GM12878 (cell line): ENCODE measurements at regions not wholly inside any gene's neighbourhood (a gene's known extent, or its start where the extent isn't known, plus 50 kb on each side); places are given as distances from the start of the nearest gene placed in this dataset.

Source experiments
- CBX5 ChIP-seq: sonication (generic); IDR thresholded peaks from 2 replicates; pipeline ENCODE4 v1.6.1; 2016; ENCODE audit warnings: low read depth, moderate library complexity, mild to moderate bottlenecking, inconsistent platforms
- DPF2 ChIP-seq: fragments of 450-650 bp; IDR thresholded peaks from 2 replicates; pipeline ENCODE4 v1.6.1; 2017; ENCODE audit warnings: mild to moderate bottlenecking
- E2F4 ChIP-seq: IDR thresholded peaks from 2 replicates; pipeline ENCODE4 v1.6.1; 2012; ENCODE audit warnings: low read depth, low read length, improper control_type of control experiment
- EED ChIP-seq: sonication (generic); IDR thresholded peaks from 2 replicates; pipeline ENCODE4 v1.6.1; 2016; ENCODE audit warnings: antibody characterized with exemption, low read depth
- HDGF ChIP-seq: fragments of 450-650 bp; IDR thresholded peaks from 2 replicates; pipeline ENCODE4 v1.6.1; 2016; ENCODE audit warnings: antibody characterized with exemption
- JUND ChIP-seq: IDR thresholded peaks from 2 replicates; pipeline ENCODE4 v1.6.1; 2012; ENCODE audit warnings: low read depth, mild to moderate bottlenecking, low read length, improper control_type of control experiment, moderate library complexity
- RAD51 ChIP-seq: fragments of 450-650 bp; IDR thresholded peaks from 2 replicates; pipeline ENCODE4 v1.6.1; 2016; ENCODE audit warnings: moderate library complexity, mild to moderate bottlenecking, inconsistent platforms
- SIX5 ChIP-seq: IDR thresholded peaks from 2 replicates; pipeline ENCODE4 v1.6.1; 2011; ENCODE audit warnings: mild to moderate bottlenecking, low read depth, low read length, moderate library complexity; ENCODE audit not compliant: severe bottlenecking
- SP1 ChIP-seq: IDR thresholded peaks from one replicate; pipeline ENCODE4 v1.6.1; 2011; ENCODE audit warnings: low read depth, low read length
- SREBF1 ChIP-seq: IDR thresholded peaks from 2 replicates; pipeline ENCODE4 v1.6.1; 2012; ENCODE audit warnings: mild to moderate bottlenecking, low read length
- ZBED1 ChIP-seq: IDR thresholded peaks from 2 replicates; pipeline ENCODE4 v1.6.1; 2016; ENCODE audit warnings: borderline replicate concordance
- ZBTB4 ChIP-seq: fragments of 450-650 bp; formaldehyde crosslinking; IDR thresholded peaks from 2 replicates; pipeline ENCODE4 v1.4.0; 2022; ENCODE audit warnings: mild to moderate bottlenecking, moderate library complexity
- ZBTB40 ChIP-seq: fragments of 450-650 bp; IDR thresholded peaks from 2 replicates; pipeline ENCODE4 v1.6.1; 2016; ENCODE audit warnings: mild to moderate bottlenecking, moderate library complexity, borderline replicate concordance
- ZNF274 ChIP-seq: IDR thresholded peaks from one replicate; pipeline ENCODE4 v1.8.0; 2011; ENCODE audit not compliant: insufficient read length, insufficient read depth
- TF ChIP-seq, protein P1 (sequence below): IDR thresholded peaks from 2 replicates; pipeline ENCODE4 v1.6.1; 2012; ENCODE audit warnings: low read depth, low read length, improper control_type of control experiment
- TF ChIP-seq, protein P2 (sequence below): IDR thresholded peaks from 2 replicates; pipeline ENCODE4 v1.6.1; 2012; ENCODE audit warnings: low read length, inconsistent platforms
- TF ChIP-seq, protein P3 (sequence below): fragments of 450-650 bp; IDR thresholded peaks from 2 replicates; pipeline ENCODE4 v1.6.1; 2017; ENCODE audit warnings: mild to moderate bottlenecking, low read depth, inconsistent platforms; ENCODE audit not compliant: poor library complexity, severe bottlenecking

- TF ChIP-seq ZBTB40 = no peak
- no peak for TF ChIP-seq JUND
- TF ChIP-seq RAD51 = peak; percentile 63
- no peak for TF ChIP-seq SREBF1
- TF ChIP-seq, protein P1, sequence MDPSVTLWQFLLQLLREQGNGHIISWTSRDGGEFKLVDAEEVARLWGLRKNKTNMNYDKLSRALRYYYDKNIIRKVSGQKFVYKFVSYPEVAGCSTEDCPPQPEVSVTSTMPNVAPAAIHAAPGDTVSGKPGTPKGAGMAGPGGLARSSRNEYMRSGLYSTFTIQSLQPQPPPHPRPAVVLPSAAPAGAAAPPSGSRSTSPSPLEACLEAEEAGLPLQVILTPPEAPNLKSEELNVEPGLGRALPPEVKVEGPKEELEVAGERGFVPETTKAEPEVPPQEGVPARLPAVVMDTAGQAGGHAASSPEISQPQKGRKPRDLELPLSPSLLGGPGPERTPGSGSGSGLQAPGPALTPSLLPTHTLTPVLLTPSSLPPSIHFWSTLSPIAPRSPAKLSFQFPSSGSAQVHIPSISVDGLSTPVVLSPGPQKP = no peak
- TF ChIP-seq, protein P2, sequence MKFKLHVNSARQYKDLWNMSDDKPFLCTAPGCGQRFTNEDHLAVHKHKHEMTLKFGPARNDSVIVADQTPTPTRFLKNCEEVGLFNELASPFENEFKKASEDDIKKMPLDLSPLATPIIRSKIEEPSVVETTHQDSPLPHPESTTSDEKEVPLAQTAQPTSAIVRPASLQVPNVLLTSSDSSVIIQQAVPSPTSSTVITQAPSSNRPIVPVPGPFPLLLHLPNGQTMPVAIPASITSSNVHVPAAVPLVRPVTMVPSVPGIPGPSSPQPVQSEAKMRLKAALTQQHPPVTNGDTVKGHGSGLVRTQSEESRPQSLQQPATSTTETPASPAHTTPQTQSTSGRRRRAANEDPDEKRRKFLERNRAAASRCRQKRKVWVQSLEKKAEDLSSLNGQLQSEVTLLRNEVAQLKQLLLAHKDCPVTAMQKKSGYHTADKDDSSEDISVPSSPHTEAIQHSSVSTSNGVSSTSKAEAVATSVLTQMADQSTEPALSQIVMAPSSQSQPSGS = no peak
- no peak for TF ChIP-seq SIX5
- no peak for TF ChIP-seq ZBTB4 (CRISPR knock-in tag)
- no peak for TF ChIP-seq ZBED1
- no peak for TF ChIP-seq HDGF
- no peak for TF ChIP-seq ZNF274
- no peak for TF ChIP-seq CBX5
- TF ChIP-seq EED = peak; percentile 84
- TF ChIP-seq DPF2 = peak; percentile 76; the same call in 1 of the 2 replicates
- TF ChIP-seq SP1 = peak; percentile 72
- TF ChIP-seq, protein P3, sequence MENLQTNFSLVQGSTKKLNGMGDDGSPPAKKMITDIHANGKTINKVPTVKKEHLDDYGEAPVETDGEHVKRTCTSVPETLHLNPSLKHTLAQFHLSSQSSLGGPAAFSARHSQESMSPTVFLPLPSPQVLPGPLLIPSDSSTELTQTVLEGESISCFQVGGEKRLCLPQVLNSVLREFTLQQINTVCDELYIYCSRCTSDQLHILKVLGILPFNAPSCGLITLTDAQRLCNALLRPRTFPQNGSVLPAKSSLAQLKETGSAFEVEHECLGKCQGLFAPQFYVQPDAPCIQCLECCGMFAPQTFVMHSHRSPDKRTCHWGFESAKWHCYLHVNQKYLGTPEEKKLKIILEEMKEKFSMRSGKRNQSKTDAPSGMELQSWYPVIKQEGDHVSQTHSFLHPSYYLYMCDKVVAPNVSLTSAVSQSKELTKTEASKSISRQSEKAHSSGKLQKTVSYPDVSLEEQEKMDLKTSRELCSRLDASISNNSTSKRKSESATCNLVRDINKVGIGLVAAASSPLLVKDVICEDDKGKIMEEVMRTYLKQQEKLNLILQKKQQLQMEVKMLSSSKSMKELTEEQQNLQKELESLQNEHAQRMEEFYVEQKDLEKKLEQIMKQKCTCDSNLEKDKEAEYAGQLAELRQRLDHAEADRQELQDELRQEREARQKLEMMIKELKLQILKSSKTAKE = peak; percentile 44
- TF ChIP-seq E2F4 = no peak
Measured at GRCh38 chr15:69668963-69669362, 216.3 kb downstream of the RPLP1 start (continued).
